Activated T-cell treated with anti-CD3 and anti-CD28 coated beads for 48 hours (primary cell): ENCODE measurements at regions not wholly inside any gene's neighbourhood (a gene's known extent, or its start where the extent isn't known, plus 50 kb on each side); places are given as distances from the start of the nearest gene placed in this dataset.

ENCODE experiments used
- DNase-seq: peaks from one replicate; pipeline ENCODE4 v3.0.0-alpha.2; 2020; ENCODE audit warnings: low read depth

- no peak for DNase-seq
Measured at GRCh38 chr2:221166292-221166691, 405.8 kb downstream of the EPHA4 start.

GRCh38 chr2:221167561-221167960, 404.5 kb downstream of the EPHA4 start:
- DNase-seq, result no peak

DNA sequence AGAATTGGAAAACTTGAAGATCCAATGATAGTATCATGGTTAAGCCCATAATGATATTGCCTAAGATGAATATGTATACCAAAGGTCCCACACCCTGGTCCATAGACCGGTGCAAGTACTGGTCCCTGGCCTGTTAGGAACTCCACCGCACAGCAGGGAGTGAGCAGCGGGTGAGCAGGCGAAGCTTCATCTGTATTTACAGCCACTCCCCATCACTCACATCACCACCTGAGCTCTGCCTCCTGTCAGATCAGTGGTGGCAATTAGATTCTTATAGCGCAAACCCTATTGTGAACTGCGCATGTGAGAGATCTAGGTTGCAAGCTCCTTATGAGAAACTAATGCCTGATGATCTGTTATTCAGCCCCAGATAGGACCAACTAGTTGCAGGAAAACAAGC, 402.4 kb downstream of the EPHA4 start:
- no peak for DNase-seq

- DNase-seq, result no peak
Measured at GRCh38 chr2:221170548-221170947, 401.6 kb downstream of the EPHA4 start.

DNA sequence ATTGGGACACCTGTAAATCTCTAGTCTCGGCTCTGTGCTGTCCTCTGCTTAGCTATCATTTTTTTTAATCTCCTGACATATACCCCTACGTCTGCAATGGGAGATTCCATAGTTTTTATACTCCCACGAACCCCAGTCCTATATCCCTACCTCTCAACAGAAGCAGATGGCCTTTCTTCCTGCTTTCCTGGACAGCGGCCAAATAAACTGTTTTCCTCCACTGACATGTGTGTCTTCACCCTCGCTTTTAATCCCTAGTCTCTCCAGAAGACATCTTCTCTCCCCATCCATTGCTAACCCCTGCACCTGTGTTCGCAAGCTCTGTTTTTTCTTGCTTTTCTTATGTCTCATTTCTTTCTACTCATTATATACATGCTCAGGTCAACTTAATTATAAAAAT, 395.4 kb downstream of the EPHA4 start:
- no peak for DNase-seq

DNA sequence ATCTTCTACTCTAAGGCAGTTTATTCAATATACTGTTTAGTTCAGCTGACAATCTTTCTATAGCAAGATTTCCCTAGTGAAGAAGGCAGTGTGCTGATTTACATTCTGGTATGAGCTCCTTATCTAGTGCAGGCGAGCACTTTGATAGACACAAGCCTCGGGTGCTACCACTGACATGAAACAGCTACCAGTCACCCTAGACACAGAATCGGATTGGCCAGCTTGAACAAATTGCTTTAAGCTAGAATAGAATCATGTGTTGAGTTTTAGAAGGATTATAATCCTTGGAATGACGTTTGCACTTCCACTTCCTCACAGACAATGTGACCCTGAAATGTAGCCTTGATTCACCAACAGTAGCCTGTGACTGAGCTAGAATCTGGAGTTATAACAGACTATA, 394.0 kb downstream of the EPHA4 start:
- no peak for DNase-seq

GRCh38 chr2:221186873-221187272, 385.2 kb downstream of the EPHA4 start:
- no peak for DNase-seq

GRCh38 chr2:221189431-221190067, 382.6 kb downstream of the EPHA4 start:
- no peak for DNase-seq

DNA sequence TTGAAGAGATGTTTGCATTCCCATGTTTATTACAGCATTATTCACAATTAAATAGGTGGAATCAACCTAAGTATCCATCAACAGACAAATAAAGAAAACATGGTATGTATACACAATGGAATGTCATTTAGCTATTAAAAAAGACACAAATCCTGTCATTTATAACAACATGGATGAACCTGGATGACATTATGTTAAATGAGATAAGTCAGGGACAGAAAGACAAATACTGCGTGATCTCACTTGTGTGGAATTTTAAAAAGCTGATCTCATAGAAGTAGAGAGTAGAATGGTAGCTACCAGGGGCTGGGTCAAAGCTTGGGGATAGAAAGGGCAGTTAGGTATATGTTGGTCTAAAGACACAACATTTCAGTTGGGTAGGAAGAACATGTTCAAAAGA, 376.3 kb downstream of the EPHA4 start:
- DNase-seq, result no peak

- no peak for DNase-seq
Measured at GRCh38 chr2:221197225-221197856, 374.8 kb downstream of the EPHA4 start.

DNA sequence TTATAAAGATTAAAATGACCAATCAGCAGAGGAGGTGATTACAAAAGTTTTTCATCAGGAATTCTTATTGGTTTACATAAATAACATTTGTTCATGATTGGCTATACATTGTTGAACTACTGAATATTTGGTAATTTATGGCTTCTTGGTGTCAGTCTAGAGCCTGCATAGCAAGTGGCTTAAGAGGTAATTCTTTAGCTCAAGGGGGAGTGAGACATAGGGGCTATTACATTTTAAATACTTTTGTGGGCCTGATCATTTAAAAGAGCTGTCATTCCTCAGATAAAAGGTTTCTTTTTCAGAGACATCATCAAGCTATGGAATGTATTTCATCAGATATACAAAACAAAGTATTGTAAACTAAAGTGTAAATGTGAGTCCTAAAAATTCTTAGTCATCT, 373.8 kb downstream of the EPHA4 start:
- DNase-seq, result no peak

- DNase-seq, result no peak
Measured at GRCh38 chr2:221200184-221200839, 371.8 kb downstream of the EPHA4 start.

GRCh38 chr2:221202431-221202830, 369.7 kb downstream of the EPHA4 start:
- DNase-seq, result no peak

DNA sequence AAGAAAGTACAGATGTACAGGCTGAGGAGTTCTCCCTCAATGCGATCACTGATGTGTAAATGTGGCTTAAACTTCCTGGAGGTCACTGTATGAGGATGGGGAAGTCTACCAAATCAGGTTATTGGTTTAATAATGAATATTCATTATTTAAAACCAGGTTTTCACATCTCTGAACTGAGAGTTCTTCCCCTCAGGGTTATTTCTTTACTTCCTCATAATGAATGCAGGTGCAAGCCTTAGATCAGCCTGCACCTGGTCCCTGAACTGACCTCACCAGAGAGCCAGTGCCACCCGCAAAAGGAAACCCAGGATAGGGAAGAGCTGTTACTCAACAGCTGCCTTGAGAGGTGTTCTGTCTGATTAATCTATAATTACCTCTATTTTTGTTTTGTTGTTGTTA, 369.0 kb downstream of the EPHA4 start:
- no peak for DNase-seq

DNA sequence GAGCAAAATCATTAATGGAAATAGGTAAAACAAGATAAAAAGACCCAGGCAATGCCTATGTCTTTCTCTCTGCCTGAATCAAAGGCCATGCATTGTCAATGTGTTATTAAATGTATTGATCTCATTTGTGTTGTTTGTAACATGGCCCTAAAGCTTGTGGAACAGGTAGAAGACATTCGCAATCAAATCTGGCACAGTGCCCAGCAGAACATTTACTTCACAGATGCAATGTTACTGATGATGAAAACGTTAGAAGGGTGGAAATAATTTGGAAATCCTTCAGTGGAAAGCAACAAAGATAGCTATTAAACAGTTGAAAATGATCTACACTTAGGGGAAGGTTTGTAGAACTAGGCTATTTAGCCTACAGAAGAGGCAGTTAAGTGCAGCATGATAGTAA, 368.2 kb downstream of the EPHA4 start:
- DNase-seq, result no peak

GRCh38 chr2:221204699-221205098, 367.4 kb downstream of the EPHA4 start:
- DNase-seq, result no peak

DNA sequence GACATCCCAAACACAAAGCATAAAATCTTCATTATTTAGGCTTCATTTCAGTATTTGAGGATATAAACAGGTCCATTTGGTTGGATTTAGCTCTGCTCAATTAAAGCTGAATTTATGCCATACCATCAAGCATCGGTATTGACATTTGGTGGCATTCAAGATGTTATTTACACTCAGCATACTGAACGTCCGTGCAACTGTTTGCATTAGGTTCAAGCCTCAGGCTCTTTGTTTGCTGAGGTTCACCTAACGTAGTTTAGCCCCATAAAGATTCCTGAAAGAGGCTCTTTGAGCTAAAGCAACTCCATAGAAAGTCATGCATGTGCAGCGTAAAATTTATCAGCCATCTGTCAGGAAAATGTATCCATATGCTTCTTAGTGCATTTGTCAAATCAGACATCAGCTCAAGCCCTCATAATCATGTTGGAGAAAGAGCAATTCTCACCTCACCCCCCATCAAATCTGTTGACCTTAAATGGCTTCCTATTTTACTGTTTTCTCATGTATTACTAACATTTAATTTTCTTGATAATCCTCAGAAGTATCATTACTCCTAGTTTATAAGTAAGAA, 366.9 kb downstream of the EPHA4 start:
- DNase-seq, result no peak

DNA sequence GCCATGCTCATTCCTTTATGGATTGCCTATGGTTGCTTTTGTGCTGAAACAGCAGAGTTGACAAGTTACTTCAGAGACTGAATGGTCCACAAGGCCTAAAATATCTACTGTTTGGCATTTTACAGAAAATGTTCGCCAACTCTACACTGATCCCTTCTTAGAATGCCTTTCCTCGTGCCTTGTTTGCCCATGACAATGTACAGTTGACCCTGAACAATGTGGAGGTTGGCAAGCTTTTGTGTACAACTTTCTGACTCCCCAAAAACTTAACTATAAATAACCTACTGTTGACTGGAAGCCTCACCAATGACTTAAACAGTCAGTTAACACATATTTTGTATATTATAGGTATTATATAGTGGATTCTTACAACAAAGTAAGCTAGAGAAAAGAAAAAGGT, 361.4 kb downstream of the EPHA4 start:
- no peak for DNase-seq

GRCh38 chr2:221211653-221212052, 360.5 kb downstream of the EPHA4 start:
- DNase-seq, result no peak

- no peak for DNase-seq
Measured at GRCh38 chr2:221212105-221212504, 360.0 kb downstream of the EPHA4 start.

- DNase-seq, result no peak
Measured at GRCh38 chr2:221215487-221215886, 356.6 kb downstream of the EPHA4 start.

GRCh38 chr2:221216636-221217035, 355.5 kb downstream of the EPHA4 start:
- no peak for DNase-seq

DNA sequence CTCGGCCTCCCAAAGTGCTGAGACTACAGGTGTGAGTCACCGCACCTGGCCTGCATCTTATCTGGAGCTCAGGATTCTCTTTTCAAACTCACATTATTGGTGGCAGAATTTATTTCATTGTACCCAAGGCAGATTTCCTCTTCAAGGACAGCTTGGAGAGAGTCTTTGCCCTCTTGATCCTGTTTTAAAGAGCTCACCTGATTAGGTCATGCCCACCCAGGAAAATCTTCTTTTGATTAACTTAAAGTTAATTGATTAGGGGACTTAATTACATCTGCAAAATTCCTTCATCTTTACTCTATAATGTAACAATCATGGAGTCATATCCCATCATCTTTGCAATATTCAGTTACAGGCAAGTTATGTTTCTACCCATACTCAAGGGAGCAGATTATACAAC, 346.4 kb downstream of the EPHA4 start:
- DNase-seq, result no peak
